ENCODE measurements at regions not wholly inside any gene's neighbourhood (a gene's known extent, or its start where the extent isn't known, plus 50 kb on each side); places are given as distances from the start of the nearest gene placed in this dataset.

- no peak for FAIRE-seq
These were observed 259.6 kb downstream of the FLRT2 start for GRCh38 chr14:85789506-85789905.

GRCh38 chr14:85788470-85789233, 258.7 kb downstream of the FLRT2 start:
- FAIRE-seq, result no peak

- no peak for FAIRE-seq
These were observed 236.4 kb downstream of the FLRT2 start for GRCh38 chr14:85766295-85766694.

- FAIRE-seq, result no peak
These were observed 234.9 kb downstream of the FLRT2 start for GRCh38 chr14:85764822-85765221.

GRCh38 chr14:85762526-85762925, 232.6 kb downstream of the FLRT2 start:
- FAIRE-seq, result no peak

- FAIRE-seq, result no peak
These were observed 222.2 kb downstream of the FLRT2 start for GRCh38 chr14:85752175-85752574.

- FAIRE-seq, result no peak
These were observed 214.6 kb downstream of the FLRT2 start for GRCh38 chr14:85744573-85744972.

- no peak for FAIRE-seq
These were observed 202.1 kb downstream of the FLRT2 start for GRCh38 chr14:85732031-85732430.

- FAIRE-seq, result no peak
These were observed 201.2 kb downstream of the FLRT2 start for GRCh38 chr14:85731186-85731585.

GRCh38 chr14:85728476-85729065, 198.6 kb downstream of the FLRT2 start:
- FAIRE-seq, result no peak

GRCh38 chr14:85714069-85714468, 184.1 kb downstream of the FLRT2 start:
- FAIRE-seq, result no peak

GRCh38 chr14:85711620-85712019, 181.7 kb downstream of the FLRT2 start:
- no peak for FAIRE-seq
